A549 (cell line): ENCODE measurements at regions not wholly inside any gene's neighbourhood (a gene's known extent, or its start where the extent isn't known, plus 50 kb on each side); places are given as distances from the start of the nearest gene placed in this dataset.

Experiments
- BHLHE40 ChIP-seq: IDR thresholded peaks from 2 replicates; pipeline ENCODE4 v1.6.1; 2012; ENCODE audit warnings: low read depth, low read length, inconsistent platforms
- CBX8 ChIP-seq: fragments of 200-600 bp; sonication (generic); IDR thresholded peaks from 2 replicates; pipeline ENCODE4 v1.6.1; 2016
- CEBPB ChIP-seq, 2 experiments: fragments of >200 bp in 1 of 2; sonication (Bioruptor Twin) in 1 of 2; formaldehyde crosslinking in 1 of 2; IDR thresholded peaks; 2 replicates each; pipeline ENCODE4 v1.6.1; 2012 to 2016
- EHMT2 ChIP-seq: fragments of 200-600 bp; sonication (generic); IDR thresholded peaks from 2 replicates; pipeline ENCODE4 v1.6.1; 2016; ENCODE audit warnings: antibody characterized with exemption, low read depth, mild to moderate bottlenecking, moderate library complexity
- FOSL2 ChIP-seq, 2 experiments: fragments of 450-650 bp in 1 of 2; fragments of >200 bp in 1 of 2; sonication (Bioruptor Twin) in 1 of 2; formaldehyde crosslinking; IDR thresholded peaks; 2 replicates each; pipeline versions ENCODE4 v1.5.0 to v1.6.1; 2016 to 2020; ENCODE audit warnings: mild to moderate bottlenecking in 1 of 2, moderate library complexity in 1 of 2
- FOXS1 ChIP-seq: fragments of 250-450 bp; sonication (Bioruptor Pico); IDR thresholded peaks from 2 replicates; pipeline ENCODE4 v1.5.0; 2020; ENCODE audit warnings: mild to moderate bottlenecking, moderate library complexity
- KDM1A ChIP-seq: fragments of 200-600 bp; sonication (generic); IDR thresholded peaks from 2 replicates; pipeline ENCODE4 v1.6.1; 2016; ENCODE audit warnings: low read depth, mild to moderate bottlenecking
- MAFK ChIP-seq: fragments of 450-650 bp; IDR thresholded peaks from 2 replicates; pipeline ENCODE4 v1.6.1; 2014; ENCODE audit not compliant: partially characterized antibody
- POLR2A ChIP-seq: IDR thresholded peaks from 2 replicates; pipeline ENCODE4 v1.6.1; 2012; ENCODE audit warnings: mild to moderate bottlenecking, low read length
- SMC3 ChIP-seq: fragments of >200 bp; sonication (Bioruptor Twin); formaldehyde crosslinking; IDR thresholded peaks from 3 replicates; pipeline ENCODE4 v1.6.1; 2018; ENCODE audit warnings: inconsistent platforms
- ZC3H11A ChIP-seq: fragments of 450-650 bp; IDR thresholded peaks from 2 replicates; pipeline ENCODE4 v1.6.1; 2014; ENCODE audit warnings: antibody characterized with exemption, mild to moderate bottlenecking
- TF ChIP-seq, protein P1 (sequence below): fragments of >200 bp; sonication (Bioruptor Twin); formaldehyde crosslinking; IDR thresholded peaks from 3 replicates; pipeline ENCODE4 v1.5.1; 2016
- TF ChIP-seq, protein P2 (sequence below): IDR thresholded peaks from 2 replicates; pipeline ENCODE4 v1.6.1; 2012
- TF ChIP-seq, protein P3 (sequence below): fragments of 150-350 bp; IDR thresholded peaks from 2 replicates; pipeline ENCODE4 v1.6.1; 2014; ENCODE audit warnings: low read depth, mild to moderate bottlenecking, low read length

DNA sequence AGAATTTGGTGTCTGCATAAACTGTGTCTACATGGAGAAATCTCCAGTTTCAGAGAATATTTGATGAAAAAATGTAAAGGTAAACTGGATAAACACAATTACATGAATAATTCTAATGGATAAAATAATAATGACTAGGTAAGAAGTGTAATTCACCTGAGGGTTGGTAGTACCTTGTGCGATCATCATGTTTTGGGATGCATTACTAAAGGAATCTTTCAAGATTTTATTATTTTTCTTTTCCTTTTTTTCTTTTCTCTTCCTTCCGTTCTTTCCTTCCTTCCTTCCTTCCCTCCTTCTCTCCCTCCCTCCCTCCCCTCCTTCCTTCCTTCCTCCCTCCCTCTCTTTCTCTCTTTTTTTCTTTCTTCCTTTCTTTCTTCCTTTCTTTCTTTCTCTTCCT lies 818.7 kb downstream of the LTN1 start:
- TF ChIP-seq FOXS1 (no peak), KDM1A (no peak), EHMT2 (no peak), POLR2A (no peak), CEBPB (IDR thresholded peaks at IDR 0.05) (no peak), CBX8 (no peak), ZC3H11A (no peak), FOSL2 (IDR thresholded peaks at IDR 0.05) (no peak), FOSL2 (CRISPR knock-in tag; IDR thresholded peaks at IDR 0.05) (no peak), BHLHE40 (no peak), SMC3 (no peak), MAFK (no peak)
- TF ChIP-seq, protein P1, sequence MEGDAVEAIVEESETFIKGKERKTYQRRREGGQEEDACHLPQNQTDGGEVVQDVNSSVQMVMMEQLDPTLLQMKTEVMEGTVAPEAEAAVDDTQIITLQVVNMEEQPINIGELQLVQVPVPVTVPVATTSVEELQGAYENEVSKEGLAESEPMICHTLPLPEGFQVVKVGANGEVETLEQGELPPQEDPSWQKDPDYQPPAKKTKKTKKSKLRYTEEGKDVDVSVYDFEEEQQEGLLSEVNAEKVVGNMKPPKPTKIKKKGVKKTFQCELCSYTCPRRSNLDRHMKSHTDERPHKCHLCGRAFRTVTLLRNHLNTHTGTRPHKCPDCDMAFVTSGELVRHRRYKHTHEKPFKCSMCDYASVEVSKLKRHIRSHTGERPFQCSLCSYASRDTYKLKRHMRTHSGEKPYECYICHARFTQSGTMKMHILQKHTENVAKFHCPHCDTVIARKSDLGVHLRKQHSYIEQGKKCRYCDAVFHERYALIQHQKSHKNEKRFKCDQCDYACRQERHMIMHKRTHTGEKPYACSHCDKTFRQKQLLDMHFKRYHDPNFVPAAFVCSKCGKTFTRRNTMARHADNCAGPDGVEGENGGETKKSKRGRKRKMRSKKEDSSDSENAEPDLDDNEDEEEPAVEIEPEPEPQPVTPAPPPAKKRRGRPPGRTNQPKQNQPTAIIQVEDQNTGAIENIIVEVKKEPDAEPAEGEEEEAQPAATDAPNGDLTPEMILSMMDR: no peak
- TF ChIP-seq, protein P2, sequence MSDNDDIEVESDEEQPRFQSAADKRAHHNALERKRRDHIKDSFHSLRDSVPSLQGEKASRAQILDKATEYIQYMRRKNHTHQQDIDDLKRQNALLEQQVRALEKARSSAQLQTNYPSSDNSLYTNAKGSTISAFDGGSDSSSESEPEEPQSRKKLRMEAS: no peak
- TF ChIP-seq, protein P3, sequence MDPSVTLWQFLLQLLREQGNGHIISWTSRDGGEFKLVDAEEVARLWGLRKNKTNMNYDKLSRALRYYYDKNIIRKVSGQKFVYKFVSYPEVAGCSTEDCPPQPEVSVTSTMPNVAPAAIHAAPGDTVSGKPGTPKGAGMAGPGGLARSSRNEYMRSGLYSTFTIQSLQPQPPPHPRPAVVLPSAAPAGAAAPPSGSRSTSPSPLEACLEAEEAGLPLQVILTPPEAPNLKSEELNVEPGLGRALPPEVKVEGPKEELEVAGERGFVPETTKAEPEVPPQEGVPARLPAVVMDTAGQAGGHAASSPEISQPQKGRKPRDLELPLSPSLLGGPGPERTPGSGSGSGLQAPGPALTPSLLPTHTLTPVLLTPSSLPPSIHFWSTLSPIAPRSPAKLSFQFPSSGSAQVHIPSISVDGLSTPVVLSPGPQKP: no peak
